Stromal cell of bone marrow (primary cell): ENCODE measurements at regions not wholly inside any gene's neighbourhood (a gene's known extent, or its start where the extent isn't known, plus 50 kb on each side); places are given as distances from the start of the nearest gene placed in this dataset.
A peak's percentile ranks its signal among the peaks of the same experiment; 100 is the strongest.

ENCODE experiments used
- DNase-seq: peaks from one replicate; pipeline ENCODE4 v3.0.0-alpha.2; 2012; ENCODE audit warnings: low read depth

GRCh38 chr1:90402893-90403849 is 313.9 kb downstream of the BARHL2 start:
- DNase-seq, result peak; percentile 73

- DNase-seq, result no peak
These were observed 317.0 kb downstream of the BARHL2 start for GRCh38 chr1:90400131-90400530.

GRCh38 chr1:90396917-90397316 is 320.2 kb downstream of the BARHL2 start:
- no peak for DNase-seq

GRCh38 chr1:90394247-90394646 is 322.9 kb downstream of the BARHL2 start:
- no peak for DNase-seq

GRCh38 chr1:90393025-90393424 is 324.1 kb downstream of the BARHL2 start:
- DNase-seq, result no peak

- DNase-seq, result no peak
These were observed 326.0 kb downstream of the BARHL2 start for GRCh38 chr1:90391126-90391525.

GRCh38 chr1:90387805-90388204 is 329.3 kb downstream of the BARHL2 start:
- DNase-seq, result no peak

GRCh38 chr1:90386899-90387720 is 330.0 kb downstream of the BARHL2 start:
- peak; percentile 67 for DNase-seq

- DNase-seq, result no peak
These were observed 332.9 kb downstream of the BARHL2 start for GRCh38 chr1:90384193-90384592.

GRCh38 chr1:90382161-90382560 is 334.9 kb downstream of the BARHL2 start:
- DNase-seq, result no peak

GRCh38 chr1:90381598-90381997 is 335.5 kb downstream of the BARHL2 start:
- no peak for DNase-seq

GRCh38 chr1:90371448-90371813 is 345.7 kb downstream of the BARHL2 start:
- DNase-seq, result no peak

GRCh38 chr1:90370686-90371447 is 346.2 kb downstream of the BARHL2 start:
- peak; percentile 87 for DNase-seq

- DNase-seq, result no peak
These were observed 354.9 kb downstream of the BARHL2 start for GRCh38 chr1:90362163-90362562.

GRCh38 chr1:90361026-90361425 is 356.1 kb downstream of the BARHL2 start:
- no peak for DNase-seq

GRCh38 chr1:90359994-90360393 is 357.1 kb downstream of the BARHL2 start:
- no peak for DNase-seq

- no peak for DNase-seq
These were observed 358.7 kb downstream of the BARHL2 start for GRCh38 chr1:90358448-90358847.

GRCh38 chr1:90357995-90358394 is 359.1 kb downstream of the BARHL2 start:
- DNase-seq, result no peak

GRCh38 chr1:90356991-90357390 is 360.1 kb downstream of the BARHL2 start:
- DNase-seq, result no peak

GRCh38 chr1:90356101-90356500 is 361.0 kb downstream of the BARHL2 start:
- DNase-seq, result no peak

GRCh38 chr1:90354704-90355103 is 359.8 kb downstream of the ZNF326 start:
- no peak for DNase-seq

- DNase-seq, result no peak
These were observed 356.1 kb downstream of the ZNF326 start for GRCh38 chr1:90351019-90351418.
